ENCODE measurements at regions not wholly inside any gene's neighbourhood (a gene's known extent, or its start where the extent isn't known, plus 50 kb on each side); places are given as distances from the start of the nearest gene placed in this dataset.

GRCh38 chr12:97324471-97324870 is 138.1 kb upstream of the RMST start:
- no peaks in the 10 kb centered on the region for H3K4me1 Mint-ChIP-seq
- H2AFZ ChIP-seq (ENCODE audit: insufficient read depth, low read depth, low read length, poor library complexity, severe bottlenecking): no peak overlapping the region
- H3K4me1 ChIP-seq (ENCODE audit: control insufficient read depth in 2 of 2, insufficient read depth in 2 of 2, low read length in 2 of 2): no peaks in the 10 kb centered on the region
- DNase-seq (no peak), ATAC-seq (ENCODE audit: low read depth) (no peak)
- H3K9me3 Mint-ChIP-seq (ENCODE audit: insufficient read depth): no peaks in the 10 kb centered on the region
- intact Hi-C loops (cut with micrococcal nuclease): no loop called here
- H3K9me3 ChIP-seq (ENCODE audit: control extremely low read depth in 1 of 3, control insufficient read depth in 2 of 3, insufficient read depth in 1 of 3, low read length in 2 of 3): no peaks in the 10 kb centered on the region
- no peaks in the 10 kb centered on the region for H3K79me2 ChIP-seq (ENCODE audit: control insufficient read depth, insufficient read depth, low read length)
- no peaks in the 10 kb centered on the region for H4K20me1 ChIP-seq (ENCODE audit: control insufficient read depth, insufficient read depth, low read length, poor library complexity, severe bottlenecking)
- H3K27ac ChIP-seq (ENCODE audit: low read length in 2 of 2): no peak overlapping the region
- no peak for TF ChIP-seq EZH2 (IDR thresholded peaks at IDR 0.05; ENCODE audit: borderline replicate concordance, insufficient read depth, low read depth, low read length, poor library complexity, severe bottlenecking)
- TF ChIP-seq, protein P1, sequence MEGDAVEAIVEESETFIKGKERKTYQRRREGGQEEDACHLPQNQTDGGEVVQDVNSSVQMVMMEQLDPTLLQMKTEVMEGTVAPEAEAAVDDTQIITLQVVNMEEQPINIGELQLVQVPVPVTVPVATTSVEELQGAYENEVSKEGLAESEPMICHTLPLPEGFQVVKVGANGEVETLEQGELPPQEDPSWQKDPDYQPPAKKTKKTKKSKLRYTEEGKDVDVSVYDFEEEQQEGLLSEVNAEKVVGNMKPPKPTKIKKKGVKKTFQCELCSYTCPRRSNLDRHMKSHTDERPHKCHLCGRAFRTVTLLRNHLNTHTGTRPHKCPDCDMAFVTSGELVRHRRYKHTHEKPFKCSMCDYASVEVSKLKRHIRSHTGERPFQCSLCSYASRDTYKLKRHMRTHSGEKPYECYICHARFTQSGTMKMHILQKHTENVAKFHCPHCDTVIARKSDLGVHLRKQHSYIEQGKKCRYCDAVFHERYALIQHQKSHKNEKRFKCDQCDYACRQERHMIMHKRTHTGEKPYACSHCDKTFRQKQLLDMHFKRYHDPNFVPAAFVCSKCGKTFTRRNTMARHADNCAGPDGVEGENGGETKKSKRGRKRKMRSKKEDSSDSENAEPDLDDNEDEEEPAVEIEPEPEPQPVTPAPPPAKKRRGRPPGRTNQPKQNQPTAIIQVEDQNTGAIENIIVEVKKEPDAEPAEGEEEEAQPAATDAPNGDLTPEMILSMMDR (IDR thresholded peaks at IDR 0.05): no peak
- no peak overlapping the region for H3K4me2 ChIP-seq (replicated peaks; ENCODE audit: low read depth, low read length, poor library complexity, severe bottlenecking)
- WGBS (ENCODE audit: insufficient coverage): 81% methylated on average over 6 of the region's 7 CpGs
- POLR2A ChIA-PET: no interaction called here
- H3K27me3 ChIP-seq (replicated peaks in 1 of 4; ENCODE audit: control extremely low read depth in 1 of 4, control insufficient read depth in 3 of 4, insufficient read depth in 4 of 4, low read length in 3 of 4): no peaks in the 10 kb centered on the region
- CTCF ChIA-PET: no interaction called here
- peaks cover 47% of the 10 kb centered on the region for H3K27me3 Mint-ChIP-seq
- H3K9ac ChIP-seq (ENCODE audit: low read length): no peak overlapping the region
- no peak overlapping the region for H3K27ac Mint-ChIP-seq
- H3K4me3 Mint-ChIP-seq: no peak overlapping the region
- H3K4me3 ChIP-seq (ENCODE audit: control extremely low read depth in 1 of 5, extremely low read depth in 1 of 5, insufficient read depth in 1 of 5, low read depth in 2 of 5, low read length in 4 of 5): no peak overlapping the region
- no peaks in the 10 kb centered on the region for H3K36me3 ChIP-seq (replicated peaks in 1 of 2; ENCODE audit: control extremely low read depth in 1 of 2, control insufficient read depth in 1 of 2, extremely low read depth in 1 of 2, insufficient read depth in 2 of 2, low read length in 1 of 2)

- 100% methylated on average over 1 of the region's 4 CpGs for WGBS (ENCODE audit: insufficient coverage)
- no peaks in the 10 kb centered on the region for H3K4me1 Mint-ChIP-seq
- no peaks in the 10 kb centered on the region for H3K36me3 ChIP-seq (replicated peaks in 1 of 2; ENCODE audit: control extremely low read depth in 1 of 2, control insufficient read depth in 1 of 2, extremely low read depth in 1 of 2, insufficient read depth in 2 of 2, low read length in 1 of 2)
- no peaks in the 10 kb centered on the region for H4K20me1 ChIP-seq (ENCODE audit: control insufficient read depth, insufficient read depth, low read length, poor library complexity, severe bottlenecking)
- H3K4me2 ChIP-seq (replicated peaks; ENCODE audit: low read depth, low read length, poor library complexity, severe bottlenecking): no peak overlapping the region
- no peak overlapping the region for H3K27ac Mint-ChIP-seq
- no peak overlapping the region for H2AFZ ChIP-seq (ENCODE audit: insufficient read depth, low read depth, low read length, poor library complexity, severe bottlenecking)
- no peak overlapping the region for H3K27ac ChIP-seq (ENCODE audit: low read length in 2 of 2)
- no peak for DNase-seq
- H3K9me3 Mint-ChIP-seq (ENCODE audit: insufficient read depth): no peaks in the 10 kb centered on the region
- no peaks in the 10 kb centered on the region for H3K79me2 ChIP-seq (ENCODE audit: control insufficient read depth, insufficient read depth, low read length)
- POLR2A ChIA-PET: no interaction called here
- intact Hi-C loops (cut with micrococcal nuclease): no loop called here
- no peak for TF ChIP-seq EZH2 (IDR thresholded peaks at IDR 0.05; ENCODE audit: borderline replicate concordance, insufficient read depth, low read depth, low read length, poor library complexity, severe bottlenecking)
- TF ChIP-seq, protein P1 (IDR thresholded peaks at IDR 0.05): no peak
- ATAC-seq (ENCODE audit: low read depth): no peak
- H3K27me3 Mint-ChIP-seq: peaks cover 22% of the 10 kb centered on the region
- H3K4me1 ChIP-seq (ENCODE audit: control insufficient read depth in 2 of 2, insufficient read depth in 2 of 2, low read length in 2 of 2): no peaks in the 10 kb centered on the region
- H3K27me3 ChIP-seq (replicated peaks in 1 of 4; ENCODE audit: control extremely low read depth in 1 of 4, control insufficient read depth in 3 of 4, insufficient read depth in 4 of 4, low read length in 3 of 4): no peaks in the 10 kb centered on the region
- no peaks in the 10 kb centered on the region for H3K9me3 ChIP-seq (ENCODE audit: control extremely low read depth in 1 of 3, control insufficient read depth in 2 of 3, insufficient read depth in 1 of 3, low read length in 2 of 3)
- CTCF ChIA-PET: no interaction called here
- H3K4me3 ChIP-seq (ENCODE audit: control extremely low read depth in 1 of 5, extremely low read depth in 1 of 5, insufficient read depth in 1 of 5, low read depth in 2 of 5, low read length in 4 of 5): no peak overlapping the region
- no peak overlapping the region for H3K4me3 Mint-ChIP-seq
- H3K9ac ChIP-seq (ENCODE audit: low read length): no peak overlapping the region
These were observed 127.5 kb upstream of the RMST start for GRCh38 chr12:97335115-97335514.

Data from B cell (primary cell).